Activated CD4-positive, CD25-positive, alpha-beta regulatory T cell treated with anti-CD3 and anti-CD28 coated beads, Interleukin-2, amount 50 U/mL, for 16 hours (primary cell): ENCODE measurements at regions not wholly inside any gene's neighbourhood (a gene's known extent, or its start where the extent isn't known, plus 50 kb on each side); places are given as distances from the start of the nearest gene placed in this dataset.

Experiments
- DNase-seq: peaks from one replicate; pipeline ENCODE4 v3.0.0-alpha.2; 2020; ENCODE audit warnings: low read depth, low spot score

GRCh38 chr10:65470986-65471385 lies 1454.8 kb upstream of the LRRTM3 start:
- no peak for DNase-seq

DNA sequence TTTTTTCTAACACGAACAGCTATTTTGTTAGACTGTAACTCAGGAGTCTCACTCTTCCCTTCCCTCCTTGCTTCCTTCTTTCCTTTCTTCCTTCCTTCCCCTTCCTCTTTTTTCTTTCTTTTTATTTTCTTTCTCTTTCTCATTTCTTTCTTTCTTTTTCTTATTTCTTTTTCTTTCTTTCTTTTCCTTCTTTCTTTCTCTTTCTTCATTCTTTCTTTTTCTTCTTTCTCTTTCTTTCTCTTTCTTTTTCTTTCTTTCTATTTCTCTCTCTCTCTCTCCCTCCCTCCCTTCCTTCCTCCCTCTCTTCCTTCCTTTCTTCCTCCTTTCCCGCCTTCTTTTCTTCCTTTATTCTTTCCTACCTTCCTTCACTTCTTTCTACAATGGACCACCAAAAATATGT lies 1443.0 kb upstream of the LRRTM3 start:
- no peak for DNase-seq

DNA sequence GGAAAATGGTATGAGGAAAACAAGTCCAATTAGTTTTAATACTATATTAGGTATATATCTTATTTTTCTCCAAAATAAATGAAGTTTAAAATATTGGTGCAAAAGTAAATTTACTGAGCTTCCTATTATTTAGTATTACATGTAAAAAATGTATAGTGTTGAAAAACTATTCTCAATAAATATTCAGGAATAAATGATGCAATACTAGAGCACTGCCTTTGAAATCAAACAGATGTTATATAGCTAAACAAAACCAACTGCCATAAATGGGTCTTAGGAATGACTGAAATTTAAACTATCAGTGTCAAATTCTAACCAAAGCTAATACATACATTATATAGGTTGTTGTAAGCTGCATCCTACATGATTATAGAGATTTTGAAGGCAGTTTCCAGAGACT lies 1434.0 kb upstream of the LRRTM3 start:
- DNase-seq = no peak

DNA sequence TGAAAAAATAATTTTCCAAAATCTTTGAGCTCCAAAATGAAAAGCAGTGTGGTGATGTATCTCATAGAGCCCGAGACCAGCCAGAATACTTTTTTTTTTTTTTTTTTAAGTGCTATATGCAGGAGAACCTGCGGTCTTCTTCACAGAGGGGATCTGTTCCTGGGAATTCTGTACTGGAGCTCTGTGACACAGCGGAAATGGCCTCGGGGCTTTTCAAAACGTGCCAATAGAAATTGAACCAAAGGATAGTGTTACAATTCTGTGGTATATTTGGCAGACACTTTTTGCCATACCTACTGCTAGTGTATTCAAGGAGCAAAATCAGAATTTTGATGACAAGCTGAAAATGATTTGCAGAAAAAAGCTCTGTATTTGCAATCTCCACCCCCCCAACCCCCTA lies 1429.3 kb upstream of the LRRTM3 start:
- DNase-seq = no peak

- no peak for DNase-seq
These were observed 1428.0 kb upstream of the LRRTM3 start for GRCh38 chr10:65497837-65498236.

GRCh38 chr10:65500716-65501115 lies 1425.1 kb upstream of the LRRTM3 start:
- no peak for DNase-seq

DNA sequence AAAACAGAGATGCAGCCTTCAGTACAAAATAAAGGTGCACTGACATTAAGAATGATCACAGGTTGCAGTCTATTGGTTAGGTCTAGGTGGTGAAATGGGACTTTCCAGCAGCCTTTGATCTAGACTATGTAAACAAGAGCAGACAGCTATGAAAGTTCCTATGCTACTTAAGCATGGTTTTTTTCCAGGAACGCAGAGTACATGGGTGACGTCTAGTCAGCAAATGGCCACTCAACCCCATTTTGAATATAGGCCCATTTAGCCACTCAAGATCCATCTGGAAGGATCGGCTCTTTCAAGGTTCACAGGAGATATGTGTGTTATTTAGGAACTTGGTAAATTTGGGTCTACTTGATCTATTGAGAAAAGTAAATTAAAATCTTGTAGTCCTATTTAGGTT lies 1424.6 kb upstream of the LRRTM3 start:
- no peak for DNase-seq

DNA sequence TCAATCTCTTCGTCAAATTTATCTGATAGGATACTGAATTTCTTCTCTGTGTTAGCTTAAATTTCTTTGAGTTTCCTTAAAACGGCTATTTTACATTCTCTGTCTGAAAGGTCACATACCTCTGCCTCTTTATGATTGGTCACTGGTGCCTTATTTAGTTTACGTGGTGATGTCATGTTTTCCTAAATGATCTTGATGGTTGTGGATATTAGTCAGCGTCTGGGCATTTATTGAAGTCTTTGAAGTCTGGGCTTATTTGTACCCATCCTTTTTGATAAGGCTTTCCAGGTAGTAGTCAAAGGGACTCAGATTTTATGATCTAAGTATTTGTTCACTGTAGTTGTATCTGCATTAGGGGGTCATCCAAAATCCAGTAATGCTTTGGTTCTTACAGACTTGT lies 1407.5 kb upstream of the LRRTM3 start:
- no peak for DNase-seq

DNA sequence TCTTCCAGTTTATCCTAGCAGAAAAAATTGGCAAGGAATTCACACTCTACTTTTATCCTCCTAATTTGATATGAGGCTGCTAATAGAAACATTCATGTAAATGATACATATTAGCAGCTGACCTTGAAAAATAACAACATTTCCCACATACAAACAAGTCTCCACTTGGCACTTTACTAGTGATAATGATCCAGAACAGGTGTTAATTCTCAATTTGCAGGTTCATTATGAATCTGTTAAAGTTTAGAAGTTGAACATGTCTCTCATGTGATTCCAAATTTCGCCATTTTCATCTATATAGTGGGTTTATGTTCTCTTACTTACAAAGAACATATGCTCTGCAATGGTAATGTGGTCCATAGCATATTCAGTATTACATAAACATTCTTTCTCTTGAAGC lies 1396.8 kb upstream of the LRRTM3 start:
- no peak for DNase-seq

DNA sequence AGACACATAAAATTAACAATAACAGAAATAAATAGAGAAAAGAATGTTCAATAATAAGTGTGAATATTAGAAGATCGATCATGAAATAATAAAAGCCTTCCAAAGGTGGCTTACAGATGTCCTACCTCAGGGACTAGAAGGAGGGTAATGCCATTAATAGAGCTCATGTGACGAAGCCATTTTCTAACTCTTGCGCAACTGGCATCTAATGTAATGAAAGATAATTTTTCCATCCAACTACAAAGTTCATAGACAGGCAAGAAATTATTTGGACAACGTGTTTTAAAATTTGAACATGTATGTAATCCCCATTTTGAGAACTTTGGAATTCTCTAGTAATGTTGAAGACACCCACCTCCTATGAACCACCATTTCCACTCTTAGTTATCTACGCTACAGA lies 1394.3 kb upstream of the LRRTM3 start:
- DNase-seq = no peak

GRCh38 chr10:65534771-65535170 lies 1391.1 kb upstream of the LRRTM3 start:
- DNase-seq = no peak

- no peak for DNase-seq
These were observed 1381.1 kb upstream of the LRRTM3 start for GRCh38 chr10:65544756-65545155.

DNA sequence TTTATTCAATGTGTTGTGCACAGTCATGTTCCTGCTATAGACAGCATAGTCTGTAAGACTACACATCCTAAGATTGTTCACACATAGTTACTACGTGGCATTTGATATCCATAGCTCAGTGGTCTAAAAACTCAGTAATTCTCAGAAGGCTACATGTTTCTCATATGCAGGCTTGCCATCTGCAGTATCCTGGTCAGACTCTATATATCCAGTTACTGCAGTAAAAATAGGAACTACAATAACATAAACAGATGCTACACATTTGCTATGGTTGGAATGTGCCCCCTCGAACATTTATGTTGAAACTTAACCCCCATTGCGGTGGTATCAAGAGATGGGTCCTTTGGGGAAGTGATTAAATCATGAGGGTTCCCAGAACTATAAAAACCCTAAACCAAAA lies 1377.8 kb upstream of the LRRTM3 start:
- no peak for DNase-seq

DNA sequence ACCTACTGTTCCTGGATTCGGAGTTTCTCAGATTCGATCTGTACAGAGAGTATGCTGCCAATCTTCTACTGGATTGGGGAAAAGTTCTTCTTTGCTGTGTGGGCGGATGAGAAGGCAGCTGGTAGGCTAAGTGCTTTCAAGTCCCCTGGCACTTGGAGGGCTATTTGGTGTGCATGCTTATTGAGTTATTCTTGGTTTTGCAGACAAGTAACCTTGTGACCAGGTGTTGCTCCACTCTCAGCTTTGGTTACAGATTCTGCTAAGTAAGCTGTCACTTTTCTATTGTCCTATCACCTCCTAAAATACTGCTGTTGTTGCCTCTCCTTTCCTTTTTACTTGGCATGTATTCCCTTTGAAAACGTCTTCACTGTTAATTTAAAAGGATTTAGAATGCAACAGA lies 1375.1 kb upstream of the LRRTM3 start:
- DNase-seq = no peak

GRCh38 chr10:65555192-65555591 lies 1370.6 kb upstream of the LRRTM3 start:
- no peak for DNase-seq

DNA sequence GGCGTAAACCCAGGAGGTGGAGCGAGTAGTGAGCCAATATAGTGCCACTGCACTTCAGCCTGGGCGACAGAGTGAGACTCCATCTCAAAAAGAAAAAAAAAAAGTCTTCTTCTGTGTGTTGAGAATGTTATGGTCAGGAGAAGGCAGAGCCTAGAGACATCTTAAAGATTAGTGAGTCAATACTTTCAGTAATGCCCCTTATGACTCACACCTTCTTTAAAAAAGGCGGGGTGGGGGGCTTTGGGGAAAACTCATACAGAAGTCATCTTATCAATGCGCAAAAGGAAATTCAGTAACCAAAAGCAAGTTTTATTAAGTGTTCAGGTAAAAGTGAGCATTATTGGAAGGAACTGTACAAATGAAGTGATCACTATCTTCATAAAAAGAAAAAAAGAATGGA lies 1369.8 kb upstream of the LRRTM3 start:
- DNase-seq = no peak

DNA sequence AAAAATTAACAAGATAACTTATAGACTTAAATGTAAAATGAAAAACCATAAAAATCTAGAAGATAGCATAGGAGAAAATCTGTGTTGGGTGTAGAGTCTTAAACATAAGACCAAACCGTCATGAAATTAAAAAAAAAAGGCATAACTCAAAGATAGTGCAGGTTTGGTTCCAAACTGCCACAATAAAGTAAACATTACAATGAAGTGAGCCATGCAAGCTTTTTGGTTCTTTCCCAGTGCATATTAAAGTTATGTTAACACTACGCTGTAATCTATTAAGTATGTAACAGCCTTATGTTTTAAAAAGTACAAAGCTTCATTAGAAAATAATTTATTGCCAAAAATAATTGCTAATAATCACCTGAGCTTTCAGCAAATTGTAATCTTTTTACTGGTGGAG lies 1366.5 kb upstream of the LRRTM3 start:
- DNase-seq = no peak

DNA sequence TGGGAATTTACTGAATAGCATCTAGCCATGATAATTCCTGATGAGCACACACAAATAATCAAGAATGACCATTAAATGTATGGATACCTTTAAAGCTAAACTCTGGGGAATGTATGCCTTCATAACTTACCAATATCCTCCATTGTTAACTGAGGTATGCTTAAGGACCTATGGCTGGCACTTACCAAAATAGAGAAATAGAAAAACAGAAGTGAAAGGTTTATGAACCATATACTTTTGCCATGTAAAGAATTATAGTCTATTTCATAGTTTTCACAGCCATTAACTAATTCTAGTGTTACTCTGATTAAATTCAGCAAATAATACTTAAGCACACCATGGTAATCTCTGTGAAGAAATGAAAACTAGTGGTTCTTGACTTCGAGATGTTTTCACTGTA lies 1360.6 kb upstream of the LRRTM3 start:
- no peak for DNase-seq

- DNase-seq = no peak
These were observed 1358.9 kb upstream of the LRRTM3 start for GRCh38 chr10:65566906-65567305.

- DNase-seq = no peak
These were observed 1355.5 kb upstream of the LRRTM3 start for GRCh38 chr10:65570143-65571010.

DNA sequence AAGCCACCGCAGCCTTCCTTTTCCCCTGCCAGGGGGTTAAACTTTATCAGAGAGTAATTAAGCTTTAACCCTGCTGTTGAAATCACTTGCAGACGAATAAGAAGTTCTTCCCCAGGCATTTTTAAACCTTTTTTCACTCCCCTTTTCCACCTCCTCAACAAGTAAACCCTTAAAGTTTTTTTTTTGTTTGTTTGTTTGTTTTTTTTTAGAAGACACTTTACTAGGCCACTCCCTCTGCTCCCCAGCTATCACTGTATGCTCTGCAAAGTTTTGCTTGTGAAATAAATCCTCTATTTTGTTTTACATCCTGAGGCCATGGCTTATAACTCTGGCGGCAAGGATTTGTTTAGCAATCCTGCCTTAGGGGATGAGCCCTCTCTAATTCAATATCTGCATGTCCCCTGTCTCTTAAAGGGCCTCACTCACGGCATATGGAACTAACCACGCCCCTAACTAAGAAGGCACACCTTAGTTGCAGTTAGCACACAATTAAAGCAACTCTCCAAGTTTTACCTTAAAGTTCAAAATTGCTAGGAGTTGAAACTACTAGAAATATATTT lies 1354.7 kb upstream of the LRRTM3 start:
- DNase-seq = no peak

- DNase-seq = no peak
These were observed 1344.3 kb upstream of the LRRTM3 start for GRCh38 chr10:65581426-65582026.

DNA sequence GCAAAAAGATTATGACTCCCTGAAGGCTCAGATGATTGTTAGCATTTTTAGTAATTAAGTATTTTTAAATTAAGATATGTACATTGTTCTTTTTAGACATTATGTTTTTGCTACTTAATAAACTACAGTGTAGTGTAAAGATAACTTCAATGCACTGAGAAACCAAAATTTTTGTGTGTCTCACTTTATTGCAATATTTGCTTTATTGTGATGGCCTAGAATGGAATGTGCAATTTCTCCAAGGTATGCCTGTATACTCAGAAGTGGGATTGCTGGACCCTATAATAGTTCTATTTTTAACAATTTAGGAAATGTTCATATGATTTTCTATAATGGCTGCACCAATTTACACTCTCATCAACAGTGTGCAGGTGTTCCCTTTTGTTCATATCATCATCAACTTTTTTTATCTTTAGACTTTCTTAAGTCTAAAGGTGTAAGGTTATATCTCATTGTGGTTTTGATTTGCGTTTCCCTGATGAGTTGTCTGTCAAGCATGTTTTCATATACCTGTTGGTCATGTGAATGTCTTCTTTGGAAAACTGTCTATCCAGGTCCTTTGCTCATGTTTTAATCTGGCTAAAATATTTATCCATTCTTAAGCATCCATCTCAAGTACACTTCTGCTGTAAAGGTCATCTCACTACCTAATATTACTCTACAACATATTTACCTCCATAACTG lies 1323.5 kb upstream of the LRRTM3 start:
- DNase-seq = no peak
